Sigmoid colon (tissue), 6 donors: ENCODE measurements at regions not wholly inside any gene's neighbourhood (a gene's known extent, or its start where the extent isn't known, plus 50 kb on each side); places are given as distances from the start of the nearest gene placed in this dataset.

Experiments used
- DNase-seq: peaks from one replicate; pipeline ENCODE4 v3.0.0-alpha.2; 2019
- H3K27ac ChIP-seq, 4 donors: fragments of 200-600 bp; sonication (generic); one replicate each; pipeline ENCODE4 v1.5.1; 2016 to 2019; ENCODE audit warnings: mild to moderate bottlenecking in 1 of 4
- H3K27me3 ChIP-seq, 3 donors: fragments of 200-600 bp; sonication (generic); one replicate each; pipeline ENCODE4 v1.5.1; 2019; ENCODE audit warnings: mild to moderate bottlenecking in 1 of 3
- H3K36me3 ChIP-seq, 4 donors: fragments of 200-600 bp; sonication (generic); one replicate each; pipeline ENCODE4 v1.5.1; 2016 to 2019
- H3K4me1 ChIP-seq, 4 donors: fragments of 200-600 bp; sonication (generic); one replicate each; pipeline ENCODE4 v1.5.1; 2017 to 2019
- H3K4me3 ChIP-seq, 4 donors: fragments of 200-600 bp; sonication (generic); one replicate each; pipeline ENCODE4 v1.5.1; 2017 to 2019; ENCODE audit warnings: mild to moderate bottlenecking in 2 of 4, moderate library complexity in 1 of 4
- H3K9me3 ChIP-seq, 4 donors: fragments of 200-600 bp in 3 of 4; sonication (generic) in 3 of 4; one replicate each; pipeline versions ENCODE4 v1.5.1 to v1.6.1; 2013 to 2019
- EP300 ChIP-seq, 4 donors: sonication (generic); formaldehyde crosslinking; IDR thresholded peaks; one replicate each; pipeline ENCODE4 v1.6.1; 2017; ENCODE audit warnings: antibody characterized with exemption in 4 of 4
- POLR2A ChIP-seq, 2 donors: fragments of 450-650 bp; IDR thresholded peaks; one replicate each; pipeline ENCODE4 v1.6.1; 2016; ENCODE audit warnings: antibody characterized with exemption in 2 of 2, mild to moderate bottlenecking in 2 of 2, moderate library complexity in 2 of 2
- POLR2AphosphoS5 ChIP-seq, 4 donors: sonication (generic); formaldehyde crosslinking; IDR thresholded peaks; one replicate each; pipeline ENCODE4 v1.6.1; 2017; ENCODE audit warnings: antibody characterized with exemption in 4 of 4
- WGBS, 2 donors: extraction: QIAGEN DNeasy Blood & Tissue Kit; methylation state at CpG; one replicate each; pipeline ENCODE4 v1.1.7; 2013; 5-methylcytosine and 5-hydroxymethylcytosine counted together
- intact Hi-C: fragments of 100-400 bp; cut with DNase I; formaldehyde crosslinking; loops from one replicate; pipeline ENCODE4 v1.15.1; 2023
- TF ChIP-seq, protein P1 (sequence below), 4 experiments: fragments of 450-650 bp in 3 of 4; fragments of 200-600 bp in 1 of 4; IDR thresholded peaks; one replicate each; pipeline ENCODE4 v1.5.1; 2016 to 2019; ENCODE audit warnings: antibody characterized with exemption in 4 of 4, mild to moderate bottlenecking in 3 of 4, moderate library complexity in 2 of 4
- donor health status: healthy with polysubstance abuse.
- donor health status: healthy.

DNA sequence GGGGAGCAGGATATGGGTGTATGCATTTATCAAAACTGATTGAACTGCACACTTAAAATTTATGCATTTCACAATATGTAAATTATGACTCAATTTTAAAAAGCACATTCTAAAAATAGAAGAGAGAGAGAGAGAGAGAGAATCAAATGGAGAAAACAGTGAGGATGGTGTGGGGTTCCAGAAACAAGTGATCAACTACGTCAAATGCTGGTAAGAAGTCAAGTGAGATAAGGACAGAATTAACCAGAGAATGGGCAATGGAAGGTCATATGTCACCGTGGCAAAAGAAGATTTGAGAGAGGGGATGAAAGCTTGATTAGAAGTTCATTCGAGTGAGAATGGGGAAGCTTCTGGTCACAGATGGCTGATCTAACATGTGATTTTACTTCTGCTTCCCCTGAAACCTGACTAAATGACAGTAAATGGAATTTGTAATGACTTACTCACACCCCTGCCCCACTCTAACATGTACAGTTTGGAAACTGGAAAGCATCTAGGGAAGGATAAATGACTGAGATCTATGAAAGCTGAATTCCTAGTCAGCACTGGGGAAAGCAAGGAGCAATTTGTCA is 276.5 kb upstream of the AMIGO2 start:
- DNase-seq, result no peak
- WGBS, 2 donors, result 50 to 78% methylated on average over 3 of the region's 3 CpGs
- no peaks in the 10 kb centered on the region for H3K27me3 ChIP-seq
- no peak overlapping the region for H3K4me3 ChIP-seq
- H3K9me3 ChIP-seq, result no peaks in the 10 kb centered on the region
- no peak overlapping the region for H3K27ac ChIP-seq
- H3K36me3 ChIP-seq, result no peaks in the 10 kb centered on the region
- no peaks in the 10 kb centered on the region for H3K4me1 ChIP-seq
- intact Hi-C loops, result no loop called here
- TF ChIP-seq, protein P1, sequence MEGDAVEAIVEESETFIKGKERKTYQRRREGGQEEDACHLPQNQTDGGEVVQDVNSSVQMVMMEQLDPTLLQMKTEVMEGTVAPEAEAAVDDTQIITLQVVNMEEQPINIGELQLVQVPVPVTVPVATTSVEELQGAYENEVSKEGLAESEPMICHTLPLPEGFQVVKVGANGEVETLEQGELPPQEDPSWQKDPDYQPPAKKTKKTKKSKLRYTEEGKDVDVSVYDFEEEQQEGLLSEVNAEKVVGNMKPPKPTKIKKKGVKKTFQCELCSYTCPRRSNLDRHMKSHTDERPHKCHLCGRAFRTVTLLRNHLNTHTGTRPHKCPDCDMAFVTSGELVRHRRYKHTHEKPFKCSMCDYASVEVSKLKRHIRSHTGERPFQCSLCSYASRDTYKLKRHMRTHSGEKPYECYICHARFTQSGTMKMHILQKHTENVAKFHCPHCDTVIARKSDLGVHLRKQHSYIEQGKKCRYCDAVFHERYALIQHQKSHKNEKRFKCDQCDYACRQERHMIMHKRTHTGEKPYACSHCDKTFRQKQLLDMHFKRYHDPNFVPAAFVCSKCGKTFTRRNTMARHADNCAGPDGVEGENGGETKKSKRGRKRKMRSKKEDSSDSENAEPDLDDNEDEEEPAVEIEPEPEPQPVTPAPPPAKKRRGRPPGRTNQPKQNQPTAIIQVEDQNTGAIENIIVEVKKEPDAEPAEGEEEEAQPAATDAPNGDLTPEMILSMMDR (IDR thresholded peaks at IDR 0.05), result no peak
- TF ChIP-seq POLR2AphosphoS5 (IDR thresholded peaks at IDR 0.05) (no peak), EP300 (IDR thresholded peaks at IDR 0.05) (no peak), POLR2A (IDR thresholded peaks at IDR 0.05) (no peak)

DNA sequence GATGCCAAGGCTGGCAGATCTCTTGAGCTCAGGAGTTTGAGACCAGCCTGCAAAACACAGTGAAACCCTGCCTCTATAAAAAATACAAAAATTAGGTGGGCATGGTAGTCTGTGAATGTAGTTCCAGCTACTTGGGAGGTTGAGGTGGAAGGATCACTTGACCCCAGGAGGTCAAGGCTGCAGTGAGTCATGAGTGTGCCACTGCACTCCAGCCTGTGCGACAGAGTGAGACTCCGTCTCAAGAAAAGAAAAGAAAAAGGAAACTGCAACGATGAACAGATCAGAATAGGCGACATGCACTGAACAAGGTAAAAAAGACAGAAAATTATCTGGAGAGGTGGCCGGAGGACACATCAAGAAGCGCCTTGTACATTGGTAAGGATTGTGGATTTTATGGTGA is 273.7 kb upstream of the AMIGO2 start:
- H3K4me3 ChIP-seq, result no peak overlapping the region
- WGBS, 2 donors, result 62 to 85% methylated on average over 6 of the region's 6 CpGs
- no peak for DNase-seq
- intact Hi-C loops, result no loop called here
- H3K4me1 ChIP-seq, result no peaks in the 10 kb centered on the region
- no peaks in the 10 kb centered on the region for H3K36me3 ChIP-seq
- no peaks in the 10 kb centered on the region for H3K9me3 ChIP-seq
- no peaks in the 10 kb centered on the region for H3K27me3 ChIP-seq
- no peak overlapping the region for H3K27ac ChIP-seq
- TF ChIP-seq POLR2AphosphoS5 (IDR thresholded peaks at IDR 0.05), result no peak
- TF ChIP-seq, protein P1 (IDR thresholded peaks at IDR 0.05), result no peak
- no peak for TF ChIP-seq POLR2A (IDR thresholded peaks at IDR 0.05)
- no peak for TF ChIP-seq EP300 (IDR thresholded peaks at IDR 0.05)

DNA sequence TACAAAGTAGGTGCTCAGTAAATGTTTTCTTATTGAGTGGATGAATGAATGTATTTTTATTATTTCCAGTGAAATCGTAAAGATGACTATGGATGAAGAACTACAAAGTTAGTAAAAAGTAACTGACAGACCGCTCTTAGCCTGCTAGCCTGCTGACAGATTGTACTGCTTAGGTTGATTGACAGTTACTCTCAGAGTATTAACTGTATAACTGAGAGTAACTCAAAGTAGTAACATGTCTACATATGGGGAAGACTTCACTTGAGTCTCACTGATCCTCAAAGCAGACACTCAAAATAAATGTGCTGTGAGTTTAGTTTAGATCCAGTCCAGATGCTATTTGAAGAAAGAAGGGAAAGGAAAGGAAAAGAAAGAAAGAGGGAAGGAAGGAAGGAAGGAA is 272.3 kb upstream of the AMIGO2 start:
- H3K4me3 ChIP-seq, result no peak overlapping the region
- H3K27ac ChIP-seq, result no peak overlapping the region
- no peaks in the 10 kb centered on the region for H3K9me3 ChIP-seq
- no peaks in the 10 kb centered on the region for H3K27me3 ChIP-seq
- H3K36me3 ChIP-seq, result no peaks in the 10 kb centered on the region
- 89 to 95% methylated on average over 2 of the region's 2 CpGs for WGBS, 2 donors
- intact Hi-C loops, result no loop called here
- no peak for DNase-seq
- TF ChIP-seq POLR2A (IDR thresholded peaks at IDR 0.05) (no peak), POLR2AphosphoS5 (IDR thresholded peaks at IDR 0.05) (no peak), EP300 (IDR thresholded peaks at IDR 0.05) (no peak)
- TF ChIP-seq, protein P1 (IDR thresholded peaks at IDR 0.05), result no peak
- H3K4me1 ChIP-seq, result no peaks in the 10 kb centered on the region

DNA sequence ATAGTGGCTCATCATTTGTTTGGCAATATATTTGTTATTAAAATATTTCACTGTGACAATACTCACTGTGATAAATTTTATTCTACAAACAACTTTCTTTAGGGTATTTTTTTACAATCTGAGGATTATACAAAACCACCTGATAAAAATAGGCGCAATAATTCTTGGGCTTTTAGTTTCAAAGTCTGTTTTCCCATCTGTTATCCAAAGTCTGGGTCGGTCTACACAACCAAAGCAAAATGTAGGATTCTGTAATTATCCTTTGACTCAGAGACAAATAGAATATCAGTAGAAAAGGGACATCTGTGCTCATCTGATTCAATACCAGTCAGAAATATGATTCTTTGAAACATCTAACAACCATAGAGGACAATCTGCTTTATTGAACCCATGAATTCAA is 271.8 kb upstream of the AMIGO2 start:
- TF ChIP-seq EP300 (IDR thresholded peaks at IDR 0.05) (no peak), POLR2A (IDR thresholded peaks at IDR 0.05) (no peak), POLR2AphosphoS5 (IDR thresholded peaks at IDR 0.05) (no peak)
- TF ChIP-seq, protein P1 (IDR thresholded peaks at IDR 0.05), result no peak
- H3K4me3 ChIP-seq, result no peak overlapping the region

DNA sequence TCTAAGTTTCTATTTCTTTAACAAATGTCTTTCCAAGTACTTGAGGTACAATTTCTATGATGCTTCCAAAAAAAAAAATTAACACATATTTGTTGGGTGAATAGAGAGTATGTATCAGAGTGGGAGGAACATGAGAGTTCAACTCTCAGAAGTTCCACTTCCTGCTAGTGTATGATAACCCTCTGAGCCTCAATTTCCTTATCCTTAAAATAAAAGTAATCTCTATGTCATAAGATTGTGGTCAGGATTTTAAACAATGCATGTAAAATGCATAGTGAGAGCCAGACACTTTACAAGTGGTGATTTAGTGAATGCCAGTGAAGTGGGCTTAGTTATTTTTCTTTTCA is 270.3 kb upstream of the AMIGO2 start:
- no peaks in the 10 kb centered on the region for H3K4me1 ChIP-seq
- TF ChIP-seq EP300 (IDR thresholded peaks at IDR 0.05), result no peak
- TF ChIP-seq POLR2A (IDR thresholded peaks at IDR 0.05), result no peak
- TF ChIP-seq, protein P1 (IDR thresholded peaks at IDR 0.05), result no peak
- no peak for TF ChIP-seq POLR2AphosphoS5 (IDR thresholded peaks at IDR 0.05)
- H3K36me3 ChIP-seq, result no peaks in the 10 kb centered on the region
- H3K27me3 ChIP-seq, result no peaks in the 10 kb centered on the region
- H3K4me3 ChIP-seq, result no peak overlapping the region
- intact Hi-C loops, result no loop called here
- H3K27ac ChIP-seq, result no peak overlapping the region
- DNase-seq, result no peak
- H3K9me3 ChIP-seq, result no peaks in the 10 kb centered on the region

More for the DNA sequence above, 271.8 kb upstream of the AMIGO2 start:
- no peak overlapping the region for H3K27ac ChIP-seq
- 88 to 91% methylated on average over 2 of the region's 2 CpGs for WGBS, 2 donors
- intact Hi-C loops, result no loop called here
- H3K4me1 ChIP-seq, result no peaks in the 10 kb centered on the region
- no peaks in the 10 kb centered on the region for H3K9me3 ChIP-seq
- H3K27me3 ChIP-seq, result no peaks in the 10 kb centered on the region
- H3K36me3 ChIP-seq, result no peaks in the 10 kb centered on the region
- DNase-seq, result no peak
